LNCaP clone FGC (cell line): ENCODE measurements at regions not wholly inside any gene's neighbourhood (a gene's known extent, or its start where the extent isn't known, plus 50 kb on each side); places are given as distances from the start of the nearest gene placed in this dataset.

Source experiments
- DNase-seq: peaks from one replicate; pipeline ENCODE4 v3.0.0-alpha.2; 2011; ENCODE audit warnings: low read depth
- H3K4me3 ChIP-seq: 2 replicates; pipeline ENCODE4 v1.5.1; 2011; ENCODE audit warnings: mild to moderate bottlenecking, low read depth, low read length, control low read depth
- CTCF ChIP-seq: IDR thresholded peaks from 2 replicates; pipeline ENCODE4 v1.5.1; 2012; ENCODE audit warnings: mild to moderate bottlenecking; ENCODE audit not compliant: control insufficient read depth, insufficient read depth; ENCODE audit errors: extremely low read depth

- no peak for DNase-seq
- no peak overlapping the region for H3K4me3 ChIP-seq
- no peak for TF ChIP-seq CTCF
Measured at GRCh38 chr3:76664816-76665215, 375.1 kb upstream of the ROBO2 start.

- DNase-seq = no peak
- H3K4me3 ChIP-seq = no peak overlapping the region
- no peak for TF ChIP-seq CTCF
Measured at GRCh38 chr3:76668653-76669052, 371.2 kb upstream of the ROBO2 start.

GRCh38 chr3:76669322-76669721 is 370.6 kb upstream of the ROBO2 start:
- DNase-seq = no peak
- no peak for TF ChIP-seq CTCF
- no peak overlapping the region for H3K4me3 ChIP-seq

- DNase-seq = no peak
Measured at GRCh38 chr3:76673171-76673570, 366.7 kb upstream of the ROBO2 start.

GRCh38 chr3:76679541-76679940 is 360.4 kb upstream of the ROBO2 start:
- H3K4me3 ChIP-seq = no peak overlapping the region
- 0 out of 2 replicates have a peak, but pooled peaks have one; percentile 15 for TF ChIP-seq CTCF
- no peak for DNase-seq

More at GRCh38 chr3:76673171-76673570, 366.7 kb upstream of the ROBO2 start:
- no peak overlapping the region for H3K4me3 ChIP-seq
- no peak for TF ChIP-seq CTCF

- TF ChIP-seq CTCF = no peak
- no peak for DNase-seq
- no peak overlapping the region for H3K4me3 ChIP-seq
Measured at GRCh38 chr3:76683256-76683655, 356.6 kb upstream of the ROBO2 start.

GRCh38 chr3:76684946-76685345 is 355.0 kb upstream of the ROBO2 start:
- H3K4me3 ChIP-seq = no peak overlapping the region
- no peak for DNase-seq
- TF ChIP-seq CTCF = no peak
